Retinal pigment epithelial cell (primary cell): ENCODE measurements at regions not wholly inside any gene's neighbourhood (a gene's known extent, or its start where the extent isn't known, plus 50 kb on each side); places are given as distances from the start of the nearest gene placed in this dataset.

Source experiments
- DNase-seq: peaks from one replicate; pipeline ENCODE4 v3.0.0-alpha.2; 2010; ENCODE audit warnings: low read depth
- H3K4me3 ChIP-seq: 2 replicates; pipeline ENCODE4 v1.5.1; 2011; ENCODE audit warnings: mild to moderate bottlenecking, low read length, control low read depth, moderate library complexity
- TF ChIP-seq, protein P1 (sequence below): conservative IDR thresholded peaks from 2 replicates; pipeline ENCODE4 v1.5.1; 2011; ENCODE audit warnings: low read depth, low read length, control low read depth, inconsistent platforms

DNA sequence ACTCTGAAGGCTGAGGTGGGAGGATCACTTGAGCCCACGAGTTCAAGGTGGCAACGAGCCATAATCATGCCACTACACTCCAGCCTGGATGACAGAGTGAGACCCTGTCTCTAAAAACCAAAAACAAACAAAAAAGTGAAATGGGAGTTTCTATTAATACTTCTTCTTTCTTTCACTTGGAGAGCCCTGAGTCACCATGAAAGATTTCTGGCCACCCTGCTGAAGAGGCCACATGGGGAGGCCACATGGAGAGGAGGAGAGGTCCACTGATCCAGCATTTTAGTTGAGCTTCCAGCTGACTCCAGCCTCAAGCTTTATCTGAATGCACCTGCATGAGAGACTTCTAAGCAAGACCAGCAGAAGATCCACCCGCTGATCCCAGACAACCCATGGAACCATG is 74.2 kb upstream of the LAPTM4A start:
- H3K4me3 ChIP-seq: no peak overlapping the region
- TF ChIP-seq, protein P1, sequence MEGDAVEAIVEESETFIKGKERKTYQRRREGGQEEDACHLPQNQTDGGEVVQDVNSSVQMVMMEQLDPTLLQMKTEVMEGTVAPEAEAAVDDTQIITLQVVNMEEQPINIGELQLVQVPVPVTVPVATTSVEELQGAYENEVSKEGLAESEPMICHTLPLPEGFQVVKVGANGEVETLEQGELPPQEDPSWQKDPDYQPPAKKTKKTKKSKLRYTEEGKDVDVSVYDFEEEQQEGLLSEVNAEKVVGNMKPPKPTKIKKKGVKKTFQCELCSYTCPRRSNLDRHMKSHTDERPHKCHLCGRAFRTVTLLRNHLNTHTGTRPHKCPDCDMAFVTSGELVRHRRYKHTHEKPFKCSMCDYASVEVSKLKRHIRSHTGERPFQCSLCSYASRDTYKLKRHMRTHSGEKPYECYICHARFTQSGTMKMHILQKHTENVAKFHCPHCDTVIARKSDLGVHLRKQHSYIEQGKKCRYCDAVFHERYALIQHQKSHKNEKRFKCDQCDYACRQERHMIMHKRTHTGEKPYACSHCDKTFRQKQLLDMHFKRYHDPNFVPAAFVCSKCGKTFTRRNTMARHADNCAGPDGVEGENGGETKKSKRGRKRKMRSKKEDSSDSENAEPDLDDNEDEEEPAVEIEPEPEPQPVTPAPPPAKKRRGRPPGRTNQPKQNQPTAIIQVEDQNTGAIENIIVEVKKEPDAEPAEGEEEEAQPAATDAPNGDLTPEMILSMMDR: no peak
- no peak for DNase-seq

DNA sequence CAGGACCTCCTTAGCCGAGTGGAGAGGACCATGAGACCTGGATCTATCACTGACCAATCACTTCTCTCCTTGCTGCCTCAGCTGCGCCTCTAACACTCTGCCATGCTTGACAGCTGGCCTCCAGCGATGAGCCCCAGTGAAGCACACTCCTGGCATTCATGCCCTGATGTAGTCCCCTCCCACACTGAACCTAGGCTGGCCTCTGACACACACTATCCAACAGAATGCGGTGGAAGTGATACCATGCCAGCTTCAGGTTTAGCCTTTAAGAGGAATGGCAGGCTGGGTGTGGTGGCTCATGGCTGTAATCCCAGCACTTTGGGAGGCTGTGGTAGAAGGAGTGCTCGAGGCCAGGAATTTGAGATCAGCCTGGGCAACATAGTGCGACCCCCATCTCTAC is 73.7 kb upstream of the LAPTM4A start:
- DNase-seq: no peak
- H3K4me3 ChIP-seq: no peak overlapping the region
- TF ChIP-seq, protein P1: no peak

DNA sequence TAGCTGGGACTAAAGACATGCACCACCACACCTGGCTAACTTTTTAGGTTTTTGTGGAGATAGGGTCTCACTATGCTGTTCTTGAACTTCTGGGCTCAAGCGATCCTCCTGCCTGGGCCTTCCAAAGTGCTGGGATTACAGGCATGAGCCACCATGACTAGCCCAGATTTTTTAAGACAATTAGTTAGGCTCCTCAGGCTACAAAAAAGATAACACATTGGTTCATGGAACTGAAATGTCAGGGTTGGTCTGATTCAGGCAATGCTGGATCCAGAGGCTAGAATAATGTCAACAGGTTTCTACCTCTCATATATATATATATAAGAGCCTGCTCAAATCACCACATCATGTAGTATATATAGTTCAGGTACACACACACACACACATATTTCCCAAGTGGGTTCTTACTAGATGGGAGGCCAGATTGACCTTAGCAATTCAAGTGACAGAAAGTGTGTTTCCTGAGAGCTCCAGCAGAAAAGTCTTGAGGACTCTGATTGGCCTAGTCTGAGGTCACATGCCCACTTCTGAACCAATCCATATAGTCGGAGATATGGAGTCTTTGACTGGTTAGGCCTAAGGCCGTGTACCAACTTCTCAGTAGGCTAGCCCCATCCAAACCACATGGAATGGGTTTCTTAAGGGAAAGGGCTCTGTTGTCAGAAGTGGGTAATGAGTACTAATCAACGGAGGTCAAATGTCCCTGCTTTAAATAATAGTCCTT is 72.6 kb upstream of the LAPTM4A start:
- H3K4me3 ChIP-seq: no peak overlapping the region
- DNase-seq: no peak
- TF ChIP-seq, protein P1: no peak

DNA sequence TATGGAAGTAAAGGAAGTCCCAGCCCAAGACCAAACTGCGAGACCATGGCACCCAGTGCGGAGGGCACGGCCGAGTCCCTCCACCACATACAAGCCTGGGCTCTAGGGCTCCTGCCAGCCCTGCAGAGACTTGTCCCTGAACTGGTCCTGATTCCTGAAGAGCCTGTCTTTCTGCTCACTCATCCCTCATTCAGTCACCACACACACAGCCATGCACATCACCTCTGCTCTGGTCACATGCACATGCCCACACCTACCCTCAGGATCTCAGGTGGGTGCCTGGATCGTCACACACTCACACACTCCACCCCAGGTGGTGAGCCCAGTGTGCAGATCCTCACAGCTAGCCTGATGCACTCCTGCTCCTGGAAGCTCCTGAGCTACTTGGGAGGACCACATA is 71.4 kb upstream of the LAPTM4A start:
- TF ChIP-seq, protein P1: no peak
- no peak overlapping the region for H3K4me3 ChIP-seq
- no peak for DNase-seq

DNA sequence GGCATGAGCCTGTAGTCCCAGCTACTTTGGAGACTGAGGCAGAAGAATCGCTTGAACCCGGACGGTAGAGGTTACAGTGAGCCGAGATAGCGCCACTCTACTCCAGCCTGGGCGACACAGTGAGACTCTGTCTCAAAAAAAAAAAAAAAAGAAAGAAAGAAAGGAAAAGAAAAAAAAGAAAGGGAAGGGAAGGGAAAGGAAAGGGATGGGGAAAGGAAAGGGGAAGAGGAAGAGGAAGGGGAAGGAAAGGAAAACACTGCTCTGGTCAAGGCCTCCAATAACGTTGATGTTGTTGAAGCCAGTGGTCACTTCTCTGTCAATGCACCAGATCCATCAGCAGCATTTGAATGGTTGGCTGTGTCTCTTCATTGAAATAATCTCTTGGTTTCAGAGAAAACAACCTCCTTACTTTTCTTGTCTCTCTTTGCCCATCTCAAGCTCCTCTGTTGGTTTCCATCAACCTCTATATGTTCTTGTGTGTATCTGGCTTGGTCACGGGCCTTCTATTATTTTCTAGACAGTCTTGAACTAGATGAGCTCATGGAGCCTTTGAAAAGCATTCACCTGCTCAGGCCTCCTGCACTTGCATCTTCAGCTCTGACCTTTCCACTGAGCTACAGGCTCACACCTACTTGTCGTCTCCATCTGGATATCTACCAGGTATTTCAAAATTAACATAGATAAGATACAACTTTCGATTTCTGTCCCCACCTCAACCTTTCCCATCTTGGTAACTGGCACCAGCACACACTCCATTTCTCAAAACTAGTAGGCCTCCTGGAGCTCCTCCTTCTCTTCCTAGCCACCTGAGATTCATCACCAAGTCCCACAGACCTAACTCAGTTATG is 69.4 kb upstream of the LAPTM4A start:
- no peak for DNase-seq
- TF ChIP-seq, protein P1: no peak
- no peak overlapping the region for H3K4me3 ChIP-seq

DNA sequence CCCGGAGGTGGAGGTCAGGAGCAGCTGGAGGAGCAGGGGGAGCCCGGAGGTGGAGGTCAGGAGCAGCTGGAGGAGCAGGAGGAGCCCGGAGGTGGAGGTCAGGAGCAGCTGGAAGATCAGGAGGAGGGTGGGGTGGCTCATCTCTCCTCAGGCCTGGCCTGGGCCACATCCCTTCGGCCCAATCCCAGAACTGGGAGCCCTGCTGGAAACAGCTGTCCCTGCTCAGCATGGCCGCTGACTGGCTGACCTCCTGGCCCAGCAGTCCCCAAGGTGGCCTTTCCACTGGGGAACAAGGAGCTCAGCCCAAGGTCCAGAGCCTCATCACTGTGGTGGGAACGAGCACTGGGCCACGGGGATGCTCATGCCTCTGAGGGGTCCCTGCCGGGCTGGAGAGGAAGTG is 66.6 kb upstream of the LAPTM4A start:
- TF ChIP-seq, protein P1: no peak
- no peak overlapping the region for H3K4me3 ChIP-seq
- DNase-seq: no peak
